DND-41 (cell line): ENCODE measurements at regions not wholly inside any gene's neighbourhood (a gene's known extent, or its start where the extent isn't known, plus 50 kb on each side); places are given as distances from the start of the nearest gene placed in this dataset.

Source experiments
- CTCF ChIP-seq: IDR thresholded peaks from 2 replicates; pipeline ENCODE4 v1.5.1; 2012; ENCODE audit warnings: borderline replicate concordance, low read length, moderate library complexity, mild to moderate bottlenecking; ENCODE audit not compliant: poor library complexity, severe bottlenecking; ENCODE audit errors: extremely low read depth
- EZH2 ChIP-seq: IDR thresholded peaks from 3 replicates; pipeline ENCODE4 v1.6.1; 2012; ENCODE audit warnings: borderline replicate concordance, low read depth, mild to moderate bottlenecking, moderate library complexity, low read length, inconsistent platforms; ENCODE audit not compliant: severe bottlenecking

- TF ChIP-seq CTCF = no peak
- no peak for TF ChIP-seq EZH2
Measured at GRCh38 chr10:105413997-105414396, 772.9 kb downstream of the SORCS3 start.
